ENCODE measurements at regions not wholly inside any gene's neighbourhood (a gene's known extent, or its start where the extent isn't known, plus 50 kb on each side); places are given as distances from the start of the nearest gene placed in this dataset.

DNA sequence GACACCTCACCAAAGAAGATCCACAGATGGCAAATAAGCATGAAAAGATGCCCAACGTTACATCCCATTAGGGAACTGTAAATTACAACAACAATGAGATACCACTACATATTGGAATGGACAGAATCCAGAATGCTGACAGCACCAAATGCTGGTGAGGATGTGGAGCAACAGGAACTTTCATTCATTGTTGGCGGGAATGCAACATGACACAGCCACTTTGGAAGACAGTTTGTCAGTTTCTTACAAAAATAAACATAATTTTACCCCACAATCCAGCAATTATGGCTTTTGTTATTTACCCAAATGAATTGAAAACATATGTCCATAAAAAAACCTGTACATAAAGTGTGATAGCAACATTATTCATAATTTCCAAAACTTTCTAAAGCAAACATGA lies 176.8 kb downstream of the C7orf25 start:
- H3K27me3 Mint-ChIP-seq (ENCODE audit: low read depth): no peaks in the 10 kb centered on the region
- H3K4me3 Mint-ChIP-seq: no peak overlapping the region
- peaks cover 11% of the 10 kb centered on the region for H3K9me3 Mint-ChIP-seq
- no peak overlapping the region for H3K27ac Mint-ChIP-seq (ENCODE audit: unreplicated experiment)
- H3K36me3 Mint-ChIP-seq (ENCODE audit: low read depth): peaks cover 2% of the 10 kb centered on the region
- H3K4me1 Mint-ChIP-seq: peaks cover 7% of the 10 kb centered on the region
- DNase-seq (ENCODE audit: low read depth, low spot score): no peak
- TF ChIP-seq, protein P1, sequence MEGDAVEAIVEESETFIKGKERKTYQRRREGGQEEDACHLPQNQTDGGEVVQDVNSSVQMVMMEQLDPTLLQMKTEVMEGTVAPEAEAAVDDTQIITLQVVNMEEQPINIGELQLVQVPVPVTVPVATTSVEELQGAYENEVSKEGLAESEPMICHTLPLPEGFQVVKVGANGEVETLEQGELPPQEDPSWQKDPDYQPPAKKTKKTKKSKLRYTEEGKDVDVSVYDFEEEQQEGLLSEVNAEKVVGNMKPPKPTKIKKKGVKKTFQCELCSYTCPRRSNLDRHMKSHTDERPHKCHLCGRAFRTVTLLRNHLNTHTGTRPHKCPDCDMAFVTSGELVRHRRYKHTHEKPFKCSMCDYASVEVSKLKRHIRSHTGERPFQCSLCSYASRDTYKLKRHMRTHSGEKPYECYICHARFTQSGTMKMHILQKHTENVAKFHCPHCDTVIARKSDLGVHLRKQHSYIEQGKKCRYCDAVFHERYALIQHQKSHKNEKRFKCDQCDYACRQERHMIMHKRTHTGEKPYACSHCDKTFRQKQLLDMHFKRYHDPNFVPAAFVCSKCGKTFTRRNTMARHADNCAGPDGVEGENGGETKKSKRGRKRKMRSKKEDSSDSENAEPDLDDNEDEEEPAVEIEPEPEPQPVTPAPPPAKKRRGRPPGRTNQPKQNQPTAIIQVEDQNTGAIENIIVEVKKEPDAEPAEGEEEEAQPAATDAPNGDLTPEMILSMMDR (conservative IDR thresholded peaks at IDR 0.05): no peak

GRCh38 chr7:42734568-42734967 lies 177.3 kb downstream of the C7orf25 start:
- H3K36me3 Mint-ChIP-seq (ENCODE audit: low read depth): peaks cover 2% of the 10 kb centered on the region
- DNase-seq (ENCODE audit: low read depth, low spot score): no peak
- H3K4me1 Mint-ChIP-seq: peaks cover 7% of the 10 kb centered on the region
- H3K4me3 Mint-ChIP-seq: no peak overlapping the region
- H3K27me3 Mint-ChIP-seq (ENCODE audit: low read depth): no peaks in the 10 kb centered on the region
- no peak overlapping the region for H3K27ac Mint-ChIP-seq (ENCODE audit: unreplicated experiment)
- TF ChIP-seq, protein P1 (conservative IDR thresholded peaks at IDR 0.05): no peak
- peaks cover 12% of the 10 kb centered on the region for H3K9me3 Mint-ChIP-seq

GRCh38 chr7:42733040-42733439 lies 178.8 kb downstream of the C7orf25 start:
- Mint-ChIP-seq H3K4me3 (no peak overlapping the region), H3K9me3 (peaks cover 11% of the 10 kb centered on the region), H3K27ac (ENCODE audit: unreplicated experiment) (no peak overlapping the region), H3K27me3 (ENCODE audit: low read depth) (no peaks in the 10 kb centered on the region), H3K4me1 (peaks cover 7% of the 10 kb centered on the region), H3K36me3 (ENCODE audit: low read depth) (peaks cover 2% of the 10 kb centered on the region)
- TF ChIP-seq, protein P1 (conservative IDR thresholded peaks at IDR 0.05): no peak
- DNase-seq (ENCODE audit: low read depth, low spot score): no peak

- no peak for DNase-seq (ENCODE audit: low read depth, low spot score)
- H3K36me3 Mint-ChIP-seq (ENCODE audit: low read depth): no peaks in the 10 kb centered on the region
- no peaks in the 10 kb centered on the region for H3K27me3 Mint-ChIP-seq (ENCODE audit: low read depth)
- peaks cover 9% of the 10 kb centered on the region for H3K9me3 Mint-ChIP-seq
- H3K4me3 Mint-ChIP-seq: no peak overlapping the region
- no peaks in the 10 kb centered on the region for H3K4me1 Mint-ChIP-seq
- H3K27ac Mint-ChIP-seq (ENCODE audit: unreplicated experiment): no peak overlapping the region
- TF ChIP-seq, protein P1 (conservative IDR thresholded peaks at IDR 0.05): no peak
Observed at GRCh38 chr7:42730586-42730985, 181.3 kb downstream of the C7orf25 start.

DNA sequence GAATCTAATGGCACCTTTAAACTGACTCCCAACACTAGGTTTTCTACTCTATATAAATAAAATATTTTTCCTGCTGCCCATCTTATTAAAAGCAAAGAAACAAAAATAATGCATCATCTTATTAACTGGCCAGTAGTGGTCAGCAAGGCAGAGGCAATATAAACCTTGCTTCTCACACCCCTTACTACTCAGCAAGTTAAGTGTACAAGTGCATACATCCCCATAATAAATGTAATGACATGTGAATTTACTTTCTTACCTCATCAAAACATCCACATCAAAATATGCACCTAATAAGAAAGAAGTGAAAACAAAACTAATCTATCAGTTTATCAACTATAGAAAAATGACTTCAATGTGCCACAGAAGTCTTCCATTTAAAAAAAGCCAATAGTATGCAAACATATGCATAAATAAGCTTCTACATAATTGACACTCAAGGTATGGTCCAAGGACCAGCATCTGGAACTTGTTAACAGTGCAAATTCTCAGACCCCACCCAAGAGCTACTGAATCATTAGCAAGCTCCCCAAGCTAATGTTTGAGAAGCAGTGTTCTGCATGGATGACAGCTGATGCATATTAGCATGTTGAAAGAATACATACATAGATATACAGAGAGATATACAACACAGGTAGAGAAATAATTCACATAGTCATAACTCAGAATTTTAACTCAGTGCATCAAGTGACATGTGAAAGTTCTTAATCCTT lies 182.7 kb downstream of the C7orf25 start:
- no peaks in the 10 kb centered on the region for H3K4me1 Mint-ChIP-seq
- DNase-seq (ENCODE audit: low read depth, low spot score): no peak
- TF ChIP-seq, protein P1 (conservative IDR thresholded peaks at IDR 0.05): no peak
- H3K4me3 Mint-ChIP-seq: no peak overlapping the region
- H3K9me3 Mint-ChIP-seq: peaks cover 6% of the 10 kb centered on the region
- no peaks in the 10 kb centered on the region for H3K36me3 Mint-ChIP-seq (ENCODE audit: low read depth)
- no peak overlapping the region for H3K27ac Mint-ChIP-seq (ENCODE audit: unreplicated experiment)
- no peaks in the 10 kb centered on the region for H3K27me3 Mint-ChIP-seq (ENCODE audit: low read depth)
